Heart left ventricle (tissue), 13 donors: ENCODE measurements at regions not wholly inside any gene's neighbourhood (a gene's known extent, or its start where the extent isn't known, plus 50 kb on each side); places are given as distances from the start of the nearest gene placed in this dataset.

Experiments
- CTCF ChIP-seq, 12 donors: fragments of 200-600 bp; sonication (generic) in 4 of 12; IDR thresholded peaks; one replicate each; pipeline versions ENCODE4 v1.5.0 to v1.8.0; 2018 to 2022; ENCODE audit warnings: antibody characterized with exemption in 12 of 12, mild to moderate bottlenecking in 5 of 12
- POLR2A ChIP-seq, 2 donors: fragments of 450-650 bp; IDR thresholded peaks; one replicate each; pipeline ENCODE4 v1.6.1; 2017; ENCODE audit warnings: antibody characterized with exemption in 2 of 2, mild to moderate bottlenecking in 2 of 2, moderate library complexity in 2 of 2
- donor health status: ischemic (EF 13 %, LVEDD 7.1; RV severe dilation, severe dysfunction).
- donor health status: DM: no; HTN: yes; CAD: no.
- donor health status: DM: no; HTN: no; CAD: no.
- donor health status: ischemic (EF 25% LVEDD 6.9; RV normal size, moderate dysfunction).
- donor health status: ischemic (EF 25% LVEDD 5.7; RV mildly dilated, moderate dysfunction).
- donor health status: ischemic (EF 35%, LVEDD 5.7; RV mildly dilated, moderate dysfunction).
- donor health status: nonischemic (EF 11% LVEDD 7.7; RV severe dilation, severe dysfunction).
- donor health status: DM: yes; HTN: yes; CAD: no.
- donor health status: PGD.
- donor health status: ischemic (EF 29% LVEDD 5.4; RV normal size, mild dysfunction).
- donor health status: nonischemic (EF 23%, LVEDD 6.1; RV moderate dilation, normal function).

GRCh38 chr3:24616110-24616829, 121.6 kb upstream of the THRB start:
- no peak for TF ChIP-seq CTCF (IDR thresholded peaks at IDR 0.05)
- no peak for TF ChIP-seq POLR2A (IDR thresholded peaks at IDR 0.05)
